GM21825 (cell line): ENCODE measurements at regions not wholly inside any gene's neighbourhood (a gene's known extent, or its start where the extent isn't known, plus 50 kb on each side); places are given as distances from the start of the nearest gene placed in this dataset.

Source experiments
- ATAC-seq: cut with Tn5 transposase; IDR thresholded peaks from one replicate; pipeline ENCODE4 v1.9.1; 2021; ENCODE audit warnings: mild to moderate bottlenecking, moderate library complexity; ENCODE audit not compliant: unreplicated experiment

DNA sequence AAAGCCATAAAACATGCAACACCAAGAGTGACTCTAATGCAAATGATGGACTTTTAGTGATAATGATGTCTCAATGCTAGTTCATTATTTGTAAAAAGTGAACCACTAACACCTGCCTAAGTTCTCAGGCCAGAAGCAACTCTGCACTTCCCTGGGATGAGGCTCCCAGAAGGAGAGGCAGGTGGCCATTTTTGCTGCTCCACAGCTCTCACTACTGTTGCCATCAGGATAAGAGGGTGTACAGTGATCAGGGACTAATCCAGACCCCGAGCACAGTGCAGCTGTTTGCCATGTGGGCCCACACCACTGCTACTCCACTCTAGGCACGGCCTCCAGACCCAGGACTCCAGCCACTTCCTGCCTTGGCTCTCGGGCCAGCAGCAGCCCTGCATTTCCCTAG is 828.3 kb upstream of the MIR17HG start:
- ATAC-seq: no peak

DNA sequence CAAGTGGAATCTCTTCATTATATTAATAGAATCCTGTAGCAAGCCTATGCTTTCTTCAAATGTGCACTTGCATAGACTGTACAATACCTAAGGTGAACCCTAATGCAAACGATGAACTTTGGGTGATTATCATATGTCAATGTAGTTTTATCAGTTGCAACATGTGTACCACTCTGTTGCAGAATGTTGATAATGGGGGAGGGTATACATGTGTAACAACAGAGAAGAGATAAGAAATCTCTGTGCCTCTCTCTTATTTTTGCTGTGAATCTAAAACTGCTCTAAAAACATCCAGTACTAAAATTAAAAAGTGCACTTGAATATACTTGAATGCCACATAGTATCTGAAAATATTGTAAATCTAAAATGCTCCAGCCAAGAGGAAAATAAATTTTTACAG is 820.8 kb upstream of the MIR17HG start:
- ATAC-seq: no peak

DNA sequence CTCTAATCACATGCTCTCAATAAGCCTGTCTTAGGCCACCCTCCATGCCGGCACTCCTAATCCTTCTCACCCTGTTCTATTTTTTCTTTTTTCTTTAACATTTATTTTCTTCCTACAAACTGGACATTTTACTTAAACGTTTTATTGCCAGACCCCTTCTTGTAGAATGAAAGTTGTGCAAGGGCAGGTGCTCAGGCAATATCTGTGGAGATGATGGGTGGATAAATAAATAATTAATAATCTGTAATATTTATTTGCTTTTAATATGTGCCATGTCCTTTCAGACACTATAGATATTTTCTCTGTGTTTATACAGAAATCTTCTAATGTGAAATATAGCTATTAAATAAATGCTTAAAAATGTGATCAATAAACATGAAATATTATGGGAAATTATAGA is 815.7 kb upstream of the MIR17HG start:
- no peak for ATAC-seq

DNA sequence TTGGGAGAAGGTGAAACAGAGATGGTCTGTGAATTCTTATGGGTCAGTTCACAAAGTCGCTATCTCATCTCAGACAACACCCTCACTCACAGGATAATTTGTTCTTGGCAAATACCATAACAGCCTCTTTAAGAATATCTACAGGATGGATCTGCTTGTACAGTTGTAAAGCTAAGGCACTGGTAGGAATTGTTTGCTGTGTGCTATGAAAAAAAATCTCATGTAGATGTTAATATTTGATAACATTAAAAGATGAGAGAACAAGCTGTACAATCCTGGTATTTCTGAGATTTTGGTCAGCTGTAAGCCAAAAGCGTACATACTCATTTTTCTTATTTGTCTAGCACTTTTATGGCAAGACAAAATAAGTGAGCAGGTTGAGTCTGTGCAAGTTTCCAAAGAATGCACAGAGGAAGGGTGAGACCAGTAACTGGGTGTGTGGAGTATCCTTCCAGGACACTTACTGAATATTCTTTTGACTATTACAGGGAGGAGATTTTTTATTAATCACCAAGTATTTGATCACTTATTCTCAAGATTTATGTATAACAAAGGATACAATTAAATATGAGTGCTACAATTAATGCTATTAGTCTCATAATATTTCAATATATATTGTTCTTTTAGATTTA is 814.5 kb upstream of the MIR17HG start:
- ATAC-seq: no peak

DNA sequence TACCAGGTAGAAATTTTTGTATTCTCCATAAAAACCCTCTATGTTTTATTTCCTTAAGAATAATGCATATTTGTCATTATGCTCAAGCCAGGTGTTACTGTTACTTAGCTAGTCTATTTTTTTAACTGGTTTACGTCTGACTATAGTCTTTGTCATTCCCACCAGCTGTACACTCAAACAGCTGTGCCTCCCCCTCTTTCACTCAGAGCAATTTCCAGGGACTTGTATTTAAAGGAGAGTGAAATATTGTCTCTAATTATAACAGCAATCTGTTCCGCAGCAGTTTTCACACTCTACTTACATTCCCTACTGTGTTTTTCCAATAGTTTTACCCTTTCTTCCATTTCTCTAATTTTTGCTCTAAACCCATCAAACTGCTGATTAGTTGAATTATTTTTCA is 813.6 kb upstream of the MIR17HG start:
- ATAC-seq: no peak

DNA sequence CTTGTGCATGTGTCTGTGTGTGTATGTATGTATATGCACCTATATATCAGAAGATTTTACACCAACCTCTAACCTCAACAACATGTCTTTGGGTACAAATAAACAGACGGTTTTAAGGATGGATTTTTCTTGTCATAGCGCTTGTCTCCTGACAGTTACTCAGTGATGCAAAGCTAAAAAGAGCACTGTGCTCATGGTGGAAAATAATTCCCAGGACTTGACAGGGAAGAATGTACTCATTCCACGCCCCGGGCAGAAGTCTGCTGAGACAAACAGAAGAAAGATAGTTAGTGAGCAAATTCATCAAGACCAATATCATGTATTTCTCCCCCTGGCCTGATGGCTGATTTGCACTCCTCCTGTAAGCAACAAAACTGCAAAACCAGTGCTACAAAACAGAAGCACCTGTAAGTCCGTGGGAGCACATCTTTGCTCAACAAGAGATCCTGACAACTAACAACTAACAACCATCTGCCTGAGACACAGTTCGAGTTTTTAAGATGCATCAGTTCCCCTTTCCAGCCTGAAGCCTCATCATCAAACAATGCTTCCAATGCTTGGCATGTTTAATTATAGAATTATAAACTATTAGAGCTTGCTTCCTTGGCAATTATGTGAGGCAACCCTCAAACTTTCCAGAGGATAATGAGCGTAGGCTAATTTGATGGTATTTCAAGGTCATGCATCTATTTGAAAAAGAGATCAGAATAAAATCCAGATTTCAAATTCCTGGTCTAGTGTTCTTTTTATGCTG is 812.7 kb upstream of the MIR17HG start:
- no peak for ATAC-seq

DNA sequence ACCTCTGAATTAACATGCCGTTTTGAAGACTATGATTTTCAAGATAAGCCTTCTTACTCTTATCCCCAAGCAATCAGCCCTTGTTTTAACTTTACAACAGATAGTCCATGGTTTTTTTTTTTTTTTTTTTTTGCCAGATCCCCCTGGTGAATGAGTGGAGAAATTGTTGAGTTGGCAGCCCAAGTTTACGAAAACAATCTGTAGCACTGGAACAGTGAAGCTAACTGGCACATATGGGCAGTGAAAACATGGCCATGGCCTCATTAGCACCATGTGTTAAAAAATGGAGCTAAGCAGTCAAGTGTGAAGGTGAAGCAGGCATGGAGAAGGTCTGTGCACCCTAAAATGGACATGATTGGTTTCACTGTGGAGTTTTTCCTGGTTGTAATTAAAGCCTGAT is 812.1 kb upstream of the MIR17HG start:
- ATAC-seq: no peak

DNA sequence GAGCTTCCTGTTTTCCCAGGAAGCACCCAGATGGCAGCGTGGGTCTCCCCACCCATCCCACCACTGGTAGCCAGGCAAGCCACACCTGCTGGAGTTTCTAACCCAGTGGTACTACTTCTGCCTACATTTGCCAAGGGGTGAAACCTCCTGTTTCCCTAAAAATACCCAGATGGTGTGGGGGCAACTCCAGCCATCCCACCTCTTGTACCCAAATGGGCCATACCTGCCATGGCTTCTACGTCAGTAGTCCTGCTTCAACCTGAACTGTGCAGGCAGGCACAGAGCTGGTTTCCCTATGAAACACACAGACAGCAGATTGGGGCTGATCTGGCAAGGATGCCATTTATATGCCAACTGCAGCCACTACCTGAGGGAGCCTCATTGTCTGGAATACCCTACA is 809.4 kb upstream of the MIR17HG start:
- ATAC-seq: no peak

DNA sequence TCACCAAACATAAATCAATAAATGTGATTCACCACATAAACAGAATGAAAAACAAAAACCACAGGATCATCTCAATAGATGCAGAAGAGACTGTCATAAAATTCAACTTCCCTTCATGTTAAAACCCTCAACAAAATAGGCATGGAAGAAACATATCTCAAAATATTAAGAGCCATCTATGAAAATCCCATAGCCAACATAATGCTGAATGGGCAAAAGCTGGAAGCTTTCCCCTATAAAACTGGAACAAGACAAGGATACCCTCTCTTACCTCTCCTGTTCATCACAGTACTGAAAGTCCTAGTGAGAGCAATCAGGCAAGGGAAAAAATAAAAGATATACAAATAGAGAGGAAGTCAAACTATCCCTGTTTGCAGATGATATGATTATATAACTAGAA is 806.1 kb upstream of the MIR17HG start:
- no peak for ATAC-seq

DNA sequence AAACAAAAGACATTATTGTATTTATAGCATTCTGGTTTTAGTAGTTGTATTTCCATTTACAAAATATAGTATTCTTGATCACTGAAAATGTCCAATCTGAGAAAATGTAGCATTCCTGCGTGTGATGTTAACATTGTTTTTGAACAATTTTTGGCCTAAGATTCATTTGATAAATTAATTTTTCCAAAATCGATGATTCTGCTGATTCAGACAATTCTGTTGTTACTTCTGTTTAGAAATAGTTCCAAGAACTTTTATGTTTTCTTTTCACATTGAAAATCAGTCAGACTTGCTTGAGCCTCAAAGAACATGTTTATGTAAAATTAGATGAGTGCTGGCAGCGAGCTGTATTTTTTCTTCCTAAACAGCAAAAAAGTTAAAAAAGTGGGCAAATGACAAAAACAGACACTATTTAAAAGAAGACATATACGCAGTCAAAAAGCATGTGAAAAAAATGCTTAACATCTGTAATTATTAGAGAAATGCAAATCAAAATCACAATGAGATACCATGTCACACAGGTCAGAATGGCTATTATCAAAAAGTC is 804.5 kb upstream of the MIR17HG start:
- no peak for ATAC-seq

DNA sequence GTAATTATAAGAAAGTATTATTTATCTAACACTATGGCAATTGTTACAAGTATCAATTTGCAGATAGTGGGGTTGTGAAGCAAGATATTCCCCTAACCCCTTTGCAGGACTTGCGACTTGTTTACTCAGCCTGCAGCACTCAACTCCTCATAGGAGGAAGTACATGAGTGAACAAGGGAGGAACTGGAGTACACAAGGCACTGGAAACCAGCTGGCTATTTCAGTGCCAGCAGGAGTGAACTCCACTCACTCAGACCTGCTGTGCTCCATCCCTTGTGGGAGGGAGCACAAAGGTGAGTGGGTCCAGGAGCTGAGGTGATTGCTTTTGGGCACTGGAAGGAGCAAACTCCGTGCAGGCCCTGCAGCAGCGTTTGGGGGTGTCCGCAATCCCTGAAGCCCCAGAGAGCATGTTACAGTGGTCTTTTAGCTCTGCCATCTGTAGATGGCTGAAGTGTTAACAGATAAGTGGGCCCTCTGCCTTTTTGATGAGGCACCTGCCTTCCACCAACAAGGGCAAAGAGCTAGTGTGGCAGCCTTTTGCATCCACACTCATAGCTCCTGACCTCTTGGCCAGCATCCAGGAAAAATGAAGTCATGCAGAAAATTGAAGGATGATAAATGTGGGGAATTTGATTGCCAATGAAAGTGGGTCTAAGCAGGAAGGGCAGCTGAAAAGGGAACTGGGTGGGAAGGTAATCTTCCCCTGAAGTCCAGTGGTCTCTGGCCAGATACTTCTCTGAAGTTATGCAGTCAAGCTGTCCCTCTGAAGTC is 802.2 kb upstream of the MIR17HG start:
- ATAC-seq: no peak

DNA sequence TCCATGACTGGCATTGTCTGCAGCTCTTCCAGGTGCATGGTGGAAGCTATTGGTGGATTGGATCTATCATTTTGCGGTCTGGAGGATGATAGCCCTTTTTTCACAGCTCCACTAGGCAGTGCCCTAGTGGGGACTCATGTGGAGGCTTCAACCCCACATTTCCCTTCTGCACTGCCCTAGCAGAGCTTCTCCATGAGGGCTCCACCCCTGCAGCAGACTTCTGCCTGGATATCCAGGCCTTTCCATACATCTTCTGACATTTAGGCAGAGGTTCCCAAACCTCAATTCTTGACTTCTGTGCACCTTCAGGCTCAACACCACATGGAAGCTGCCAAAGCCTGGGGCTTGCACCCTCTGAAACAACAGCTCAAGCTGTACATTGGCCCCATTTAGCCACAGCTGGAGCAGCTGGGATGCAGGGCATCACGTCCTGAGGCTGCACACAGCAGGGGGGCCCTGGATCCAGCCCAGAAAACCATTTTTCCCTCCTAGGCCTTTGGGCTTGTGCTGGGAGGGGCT is 800.2 kb upstream of the MIR17HG start:
- ATAC-seq: no peak

DNA sequence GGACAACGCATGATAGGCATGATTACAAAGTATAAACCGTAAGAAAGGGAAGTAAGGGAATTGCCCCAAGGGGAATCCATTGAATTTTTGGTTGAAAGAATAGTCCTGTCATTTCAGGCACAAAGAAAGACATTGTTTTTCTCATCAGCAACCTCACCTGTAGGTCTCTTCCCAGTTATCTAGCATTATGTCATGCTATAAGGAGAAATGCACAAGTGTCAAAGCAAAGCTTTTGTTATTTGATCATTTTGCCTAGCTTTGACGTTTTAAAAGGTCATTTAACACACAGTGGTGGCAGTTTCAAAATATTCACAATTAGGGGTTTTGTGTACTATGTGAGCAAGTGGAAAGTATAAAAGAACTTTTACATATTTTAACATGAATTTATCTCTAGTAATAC is 796.2 kb upstream of the MIR17HG start:
- ATAC-seq: no peak

DNA sequence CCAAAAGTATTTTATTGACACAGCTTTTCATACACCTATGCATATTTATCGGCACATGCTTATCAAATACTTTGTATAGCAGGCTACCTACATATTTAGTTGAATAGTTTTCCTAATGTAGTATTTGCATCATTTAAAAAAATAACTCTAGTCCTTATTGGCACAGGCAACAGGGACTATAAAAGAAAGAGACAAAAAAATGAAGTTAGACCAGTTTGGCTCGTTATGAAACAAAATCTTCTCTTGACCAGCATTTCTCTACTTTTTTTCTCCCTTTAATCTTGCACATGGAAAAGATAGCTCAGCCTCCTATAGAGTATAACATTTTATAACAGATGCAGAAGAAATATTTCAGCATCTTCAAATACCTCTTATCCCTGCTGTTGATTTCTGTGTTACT is 794.8 kb upstream of the MIR17HG start:
- ATAC-seq: no peak

DNA sequence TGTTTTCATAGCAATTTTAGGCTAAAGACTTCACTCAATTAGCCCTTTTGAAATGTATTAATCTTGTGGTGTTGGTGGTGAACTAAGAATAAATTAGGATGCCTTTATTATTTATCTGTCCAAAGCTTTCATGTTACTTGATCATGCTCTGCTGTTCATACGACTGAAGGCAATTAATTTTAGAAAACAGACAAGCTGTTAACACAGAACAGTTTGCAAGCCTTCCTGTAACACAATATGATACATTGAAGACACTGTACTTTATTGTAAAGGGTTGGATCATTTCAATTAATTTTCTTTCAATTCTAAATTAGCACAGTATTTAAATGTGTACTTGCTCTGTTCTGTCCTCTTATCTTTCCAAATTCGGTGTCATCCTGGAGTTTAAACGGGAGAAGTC is 794.3 kb upstream of the MIR17HG start:
- ATAC-seq: no peak

DNA sequence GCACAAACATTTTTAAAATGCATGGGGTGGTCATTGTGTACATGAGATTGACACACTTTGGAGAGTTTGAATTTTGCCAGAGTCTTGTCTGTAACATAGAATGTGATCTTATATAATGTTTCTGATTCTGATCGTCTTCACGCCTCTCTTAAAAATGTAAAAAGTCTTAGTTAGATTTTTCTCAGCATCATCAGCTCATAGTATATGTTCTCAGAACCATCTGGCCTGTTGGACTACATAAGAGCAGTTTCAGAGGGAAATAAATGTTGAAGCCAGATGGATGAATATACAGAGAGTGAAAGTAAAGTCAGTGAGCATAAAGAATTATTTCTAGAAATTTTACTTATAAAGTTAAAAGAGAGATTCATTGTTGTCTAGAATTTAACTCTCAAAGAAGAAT is 789.9 kb upstream of the MIR17HG start:
- no peak for ATAC-seq

DNA sequence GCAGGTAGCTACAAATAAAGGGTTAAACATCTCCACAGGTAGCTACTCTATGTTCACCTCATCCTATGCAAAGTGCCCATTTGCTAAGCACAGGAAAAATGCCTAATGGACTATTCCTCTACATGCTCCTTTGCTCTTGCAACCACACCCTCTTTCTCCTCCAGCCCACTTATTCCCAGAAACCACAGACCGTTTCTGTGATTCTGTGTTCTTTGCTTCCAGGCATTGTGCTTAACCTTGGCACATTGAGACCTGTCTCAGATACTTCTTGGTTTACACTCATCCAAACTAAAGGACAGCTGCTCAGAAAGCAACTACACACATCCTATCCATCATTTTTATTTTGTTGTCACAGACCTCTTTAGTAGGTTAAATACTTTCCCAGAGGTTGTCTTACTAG is 785.0 kb upstream of the MIR17HG start:
- ATAC-seq: no peak

DNA sequence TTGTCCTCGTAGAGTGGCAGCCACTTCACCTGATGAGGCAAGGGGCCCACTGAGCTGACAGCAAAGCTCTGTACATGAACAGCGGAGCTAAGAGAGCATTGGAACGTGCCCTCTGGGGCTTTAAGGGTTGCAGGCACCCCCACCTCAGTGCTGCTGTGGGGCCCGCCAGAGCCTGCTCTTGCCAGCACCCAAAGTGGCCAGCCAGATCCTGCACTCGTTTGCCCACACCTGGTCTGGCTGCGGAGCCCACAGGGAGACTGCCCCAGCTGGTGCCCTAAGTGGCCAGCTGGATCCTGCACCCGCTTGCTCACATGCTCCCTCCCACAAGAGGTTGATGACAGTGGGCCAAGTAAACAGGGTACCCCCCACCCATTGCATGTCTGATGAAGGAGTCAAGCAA is 783.4 kb upstream of the MIR17HG start:
- ATAC-seq: no peak

DNA sequence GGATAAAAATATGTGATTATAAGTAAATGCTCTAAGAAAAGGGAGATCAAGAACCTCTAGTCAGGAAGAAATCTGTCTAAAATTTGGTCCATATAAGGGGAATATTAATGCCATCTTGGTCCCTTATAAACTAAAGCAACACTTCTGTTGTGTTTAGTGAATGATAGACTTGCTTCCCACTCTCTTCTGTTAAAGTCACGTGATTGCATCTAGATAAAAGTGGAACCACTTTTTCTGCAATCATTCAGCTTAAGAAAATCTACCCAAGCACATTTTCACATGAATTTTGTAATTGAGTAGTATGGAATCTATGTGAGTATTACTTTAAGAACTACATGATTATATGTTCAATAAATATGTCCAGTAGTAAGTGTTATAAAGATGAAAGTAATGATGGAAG is 782.9 kb upstream of the MIR17HG start:
- no peak for ATAC-seq

DNA sequence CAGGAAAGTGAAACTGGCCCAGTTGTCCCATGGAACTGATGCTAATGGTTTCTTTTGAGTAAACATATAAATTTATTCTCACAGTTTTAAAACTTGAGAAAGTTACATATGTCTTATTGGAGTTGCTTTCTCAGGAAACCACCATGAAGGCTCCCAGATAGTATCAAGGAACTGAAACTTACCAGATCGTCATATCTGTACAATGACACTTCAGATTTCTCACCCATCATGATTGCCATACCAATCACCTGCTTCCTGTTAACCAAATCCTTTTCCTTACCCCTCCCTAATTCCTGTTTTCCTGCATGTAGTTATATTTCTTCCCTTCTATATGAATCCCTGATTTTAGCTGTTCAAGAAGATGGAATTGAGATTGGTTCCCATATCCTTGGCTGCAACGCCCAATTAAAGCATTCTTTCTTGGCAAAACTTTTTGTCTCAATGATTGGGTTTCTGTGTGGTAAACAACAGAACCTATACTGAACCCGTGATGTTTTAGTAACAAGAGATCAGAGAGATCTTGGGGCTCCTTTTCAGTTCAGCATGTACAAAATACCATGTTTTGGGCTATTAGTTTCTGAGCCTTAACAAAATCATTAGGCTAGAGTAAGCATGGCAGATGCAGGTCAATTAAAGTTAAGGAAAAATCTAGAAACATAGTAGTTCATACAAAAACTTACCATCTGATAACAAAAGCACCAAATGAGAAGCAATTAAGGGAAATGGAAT is 781.3 kb upstream of the MIR17HG start:
- no peak for ATAC-seq

DNA sequence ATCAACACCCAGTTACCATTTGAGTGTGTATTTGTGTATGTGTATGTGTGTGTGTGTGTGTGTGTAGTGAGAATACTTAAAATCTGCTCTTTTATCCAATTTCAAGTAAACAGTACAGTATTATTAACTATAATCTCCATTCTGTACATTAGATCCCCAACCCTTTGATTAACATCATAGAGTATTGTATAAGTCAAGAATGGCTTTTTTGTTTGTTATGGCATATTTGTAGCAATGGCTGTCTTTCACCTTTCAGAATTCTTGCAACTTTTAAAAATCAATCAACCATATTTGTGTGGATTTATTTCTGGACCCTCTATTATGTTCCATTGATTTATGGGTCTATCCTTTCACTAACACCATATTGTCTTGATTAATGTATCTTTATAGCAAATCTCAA is 779.3 kb upstream of the MIR17HG start:
- ATAC-seq: no peak
